KG1 (cell line): ENCODE measurements at regions not wholly inside any gene's neighbourhood (a gene's known extent, or its start where the extent isn't known, plus 50 kb on each side); places are given as distances from the start of the nearest gene placed in this dataset.

Source experiments
- DNase-seq: peaks from one replicate; lab custom pipeline; 2025; lab: John Stamatoyannopoulos, UW

GRCh38 chr20:23279836-23280235, 70.8 kb upstream of the NXT1 start:
- DNase-seq, result no peak

GRCh38 chr20:23278172-23278571, 72.4 kb upstream of the NXT1 start:
- no peak for DNase-seq

GRCh38 chr20:23277316-23277715, 73.3 kb upstream of the NXT1 start:
- DNase-seq, result no peak

- DNase-seq, result no peak
These were observed 76.8 kb upstream of the NXT1 start for GRCh38 chr20:23273776-23274175.

GRCh38 chr20:23272176-23273029, 78.2 kb upstream of the NXT1 start:
- no peak for DNase-seq

- no peak for DNase-seq
These were observed 80.1 kb upstream of the NXT1 start for GRCh38 chr20:23270382-23270911.

GRCh38 chr20:23269954-23270353, 80.6 kb upstream of the NXT1 start:
- DNase-seq, result no peak

GRCh38 chr20:23268792-23269354, 81.7 kb upstream of the NXT1 start:
- no peak for DNase-seq

- no peak for DNase-seq
These were observed 82.7 kb upstream of the NXT1 start for GRCh38 chr20:23267909-23268308.

GRCh38 chr20:23266530-23267398, 83.8 kb upstream of the NXT1 start:
- no peak for DNase-seq

GRCh38 chr20:23265226-23265625, 85.4 kb upstream of the NXT1 start:
- DNase-seq, result no peak

- no peak for DNase-seq
These were observed 86.0 kb upstream of the NXT1 start for GRCh38 chr20:23264545-23264944.

- no peak for DNase-seq
These were observed 90.3 kb upstream of the NXT1 start for GRCh38 chr20:23260181-23260840.

- no peak for DNase-seq
These were observed 91.9 kb upstream of the NXT1 start for GRCh38 chr20:23258747-23259121.

- no peak for DNase-seq
These were observed 92.5 kb upstream of the NXT1 start for GRCh38 chr20:23257848-23258746.

- no peak for DNase-seq
These were observed 93.4 kb upstream of the NXT1 start for GRCh38 chr20:23257106-23257761.

GRCh38 chr20:23255716-23256385, 94.7 kb upstream of the NXT1 start:
- DNase-seq, result no peak

- no peak for DNase-seq
These were observed 95.5 kb upstream of the NXT1 start for GRCh38 chr20:23255106-23255505.

GRCh38 chr20:23254505-23254904, 96.1 kb upstream of the NXT1 start:
- no peak for DNase-seq

- no peak for DNase-seq
These were observed 96.6 kb upstream of the NXT1 start for GRCh38 chr20:23254034-23254433.
